ENCODE measurements at regions not wholly inside any gene's neighbourhood (a gene's known extent, or its start where the extent isn't known, plus 50 kb on each side); places are given as distances from the start of the nearest gene placed in this dataset.

- no peak for TF ChIP-seq CTCF (IDR thresholded peaks at IDR 0.05; ENCODE audit: unreplicated experiment in 3 of 3)
- H3K27me3 Mint-ChIP-seq (ENCODE audit: low read depth) = no peaks in the 10 kb centered on the region
- H3K4me1 Mint-ChIP-seq = no peaks in the 10 kb centered on the region
- no peak overlapping the region for H3K27ac Mint-ChIP-seq
- H3K36me3 Mint-ChIP-seq (ENCODE audit: low read depth) = no peaks in the 10 kb centered on the region
- H3K9me3 Mint-ChIP-seq = no peaks in the 10 kb centered on the region
- no peak overlapping the region for H3K4me3 Mint-ChIP-seq
These were observed 747.3 kb downstream of the ADCYAP1 start for GRCh38 chr18:1652018-1652417.

- peaks cover 1% of the 10 kb centered on the region for H3K4me1 Mint-ChIP-seq
- no peak overlapping the region for H3K27ac Mint-ChIP-seq
- H3K36me3 Mint-ChIP-seq (ENCODE audit: low read depth) = no peaks in the 10 kb centered on the region
- no peak overlapping the region for H3K4me3 Mint-ChIP-seq
- H3K9me3 Mint-ChIP-seq = no peaks in the 10 kb centered on the region
- TF ChIP-seq CTCF (IDR thresholded peaks at IDR 0.05; ENCODE audit: unreplicated experiment in 3 of 3) = no peak
- H3K27me3 Mint-ChIP-seq (ENCODE audit: low read depth) = no peaks in the 10 kb centered on the region
These were observed 749.2 kb downstream of the ADCYAP1 start for GRCh38 chr18:1653873-1654272.

GRCh38 chr18:1657876-1658275, 753.2 kb downstream of the ADCYAP1 start:
- Mint-ChIP-seq H3K27me3 (ENCODE audit: low read depth) (no peaks in the 10 kb centered on the region), H3K9me3 (no peaks in the 10 kb centered on the region), H3K27ac (no peak overlapping the region), H3K4me1 (peaks cover 15% of the 10 kb centered on the region), H3K4me3 (no peak overlapping the region), H3K36me3 (ENCODE audit: low read depth) (no peaks in the 10 kb centered on the region)
- no peak for TF ChIP-seq CTCF (IDR thresholded peaks at IDR 0.05; ENCODE audit: unreplicated experiment in 3 of 3)

- Mint-ChIP-seq H3K9me3 (no peaks in the 10 kb centered on the region), H3K27me3 (ENCODE audit: low read depth) (no peaks in the 10 kb centered on the region), H3K4me3 (no peak overlapping the region), H3K36me3 (ENCODE audit: low read depth) (no peaks in the 10 kb centered on the region), H3K4me1 (peaks cover 15% of the 10 kb centered on the region), H3K27ac (no peak overlapping the region)
- TF ChIP-seq CTCF (IDR thresholded peaks at IDR 0.05; ENCODE audit: unreplicated experiment in 3 of 3) = no peak
These were observed 754.4 kb downstream of the ADCYAP1 start for GRCh38 chr18:1658908-1659566.

- Mint-ChIP-seq H3K4me1 (peaks cover 11% of the 10 kb centered on the region), H3K27me3 (ENCODE audit: low read depth) (no peaks in the 10 kb centered on the region), H3K27ac (no peak overlapping the region), H3K9me3 (no peaks in the 10 kb centered on the region), H3K36me3 (ENCODE audit: low read depth) (no peaks in the 10 kb centered on the region), H3K4me3 (no peak overlapping the region)
- TF ChIP-seq CTCF (IDR thresholded peaks at IDR 0.05; ENCODE audit: unreplicated experiment in 3 of 3) = peak; percentile 47 to 66 (median 49)
These were observed 759.4 kb downstream of the ADCYAP1 start for GRCh38 chr18:1663879-1664705.

All from nephron (organoid).